ENCODE measurements at regions not wholly inside any gene's neighbourhood (a gene's known extent, or its start where the extent isn't known, plus 50 kb on each side); places are given as distances from the start of the nearest gene placed in this dataset.

DNA sequence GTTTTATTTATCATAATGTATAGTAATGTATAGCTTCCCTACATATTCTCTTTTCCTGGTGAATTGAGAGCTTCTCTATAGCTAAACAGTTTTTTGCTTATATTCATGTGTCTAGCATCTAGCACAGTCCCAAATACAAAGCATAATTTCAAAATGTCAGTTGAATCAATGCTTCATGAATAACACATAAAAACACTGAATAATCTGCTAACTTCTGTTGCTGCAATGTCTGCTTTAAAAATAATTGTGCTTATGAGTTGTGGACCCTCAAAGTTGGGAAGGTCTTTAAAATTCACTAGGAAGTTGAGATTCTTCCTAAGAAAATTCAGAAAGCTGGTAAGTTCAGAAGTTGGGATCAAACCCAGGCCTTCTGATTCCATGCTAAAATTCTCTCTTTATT is 600.9 kb upstream of the FAM98A start:
- no peak overlapping the region for H3K27ac ChIP-seq (ENCODE audit: low read length)
- H3K79me2 ChIP-seq (replicated peaks; ENCODE audit: insufficient read depth, low read length) = no peaks in the 10 kb centered on the region
- H3F3A ChIP-seq (ENCODE audit: insufficient read depth, low read length, poor library complexity, severe bottlenecking) = no peaks in the 10 kb centered on the region
- no peaks in the 10 kb centered on the region for H3K27me3 ChIP-seq (ENCODE audit: insufficient read depth, low read depth, low read length)
- H3K36me3 ChIP-seq (ENCODE audit: insufficient read depth, low read length) = no peaks in the 10 kb centered on the region
- H3K4me2 ChIP-seq (ENCODE audit: low read length) = no peak overlapping the region
- no peak for TF ChIP-seq SMC3 (conservative IDR thresholded peaks at IDR 0.05; ENCODE audit: poor library complexity)
- no peak for TF ChIP-seq MXI1 (conservative IDR thresholded peaks at IDR 0.05; ENCODE audit: poor library complexity, severe bottlenecking)
- no peak for TF ChIP-seq POLR2AphosphoS5 (IDR thresholded peaks at IDR 0.05)
- TF ChIP-seq, protein P1, sequence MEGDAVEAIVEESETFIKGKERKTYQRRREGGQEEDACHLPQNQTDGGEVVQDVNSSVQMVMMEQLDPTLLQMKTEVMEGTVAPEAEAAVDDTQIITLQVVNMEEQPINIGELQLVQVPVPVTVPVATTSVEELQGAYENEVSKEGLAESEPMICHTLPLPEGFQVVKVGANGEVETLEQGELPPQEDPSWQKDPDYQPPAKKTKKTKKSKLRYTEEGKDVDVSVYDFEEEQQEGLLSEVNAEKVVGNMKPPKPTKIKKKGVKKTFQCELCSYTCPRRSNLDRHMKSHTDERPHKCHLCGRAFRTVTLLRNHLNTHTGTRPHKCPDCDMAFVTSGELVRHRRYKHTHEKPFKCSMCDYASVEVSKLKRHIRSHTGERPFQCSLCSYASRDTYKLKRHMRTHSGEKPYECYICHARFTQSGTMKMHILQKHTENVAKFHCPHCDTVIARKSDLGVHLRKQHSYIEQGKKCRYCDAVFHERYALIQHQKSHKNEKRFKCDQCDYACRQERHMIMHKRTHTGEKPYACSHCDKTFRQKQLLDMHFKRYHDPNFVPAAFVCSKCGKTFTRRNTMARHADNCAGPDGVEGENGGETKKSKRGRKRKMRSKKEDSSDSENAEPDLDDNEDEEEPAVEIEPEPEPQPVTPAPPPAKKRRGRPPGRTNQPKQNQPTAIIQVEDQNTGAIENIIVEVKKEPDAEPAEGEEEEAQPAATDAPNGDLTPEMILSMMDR (IDR thresholded peaks at IDR 0.05; ENCODE audit: poor library complexity, severe bottlenecking) = no peak
- TF ChIP-seq EP300 (conservative IDR thresholded peaks at IDR 0.05; ENCODE audit: poor library complexity, severe bottlenecking) = no peak
- TF ChIP-seq TAF1 (IDR thresholded peaks at IDR 0.05; ENCODE audit: low read depth) = no peak
- TF ChIP-seq, protein P2, sequence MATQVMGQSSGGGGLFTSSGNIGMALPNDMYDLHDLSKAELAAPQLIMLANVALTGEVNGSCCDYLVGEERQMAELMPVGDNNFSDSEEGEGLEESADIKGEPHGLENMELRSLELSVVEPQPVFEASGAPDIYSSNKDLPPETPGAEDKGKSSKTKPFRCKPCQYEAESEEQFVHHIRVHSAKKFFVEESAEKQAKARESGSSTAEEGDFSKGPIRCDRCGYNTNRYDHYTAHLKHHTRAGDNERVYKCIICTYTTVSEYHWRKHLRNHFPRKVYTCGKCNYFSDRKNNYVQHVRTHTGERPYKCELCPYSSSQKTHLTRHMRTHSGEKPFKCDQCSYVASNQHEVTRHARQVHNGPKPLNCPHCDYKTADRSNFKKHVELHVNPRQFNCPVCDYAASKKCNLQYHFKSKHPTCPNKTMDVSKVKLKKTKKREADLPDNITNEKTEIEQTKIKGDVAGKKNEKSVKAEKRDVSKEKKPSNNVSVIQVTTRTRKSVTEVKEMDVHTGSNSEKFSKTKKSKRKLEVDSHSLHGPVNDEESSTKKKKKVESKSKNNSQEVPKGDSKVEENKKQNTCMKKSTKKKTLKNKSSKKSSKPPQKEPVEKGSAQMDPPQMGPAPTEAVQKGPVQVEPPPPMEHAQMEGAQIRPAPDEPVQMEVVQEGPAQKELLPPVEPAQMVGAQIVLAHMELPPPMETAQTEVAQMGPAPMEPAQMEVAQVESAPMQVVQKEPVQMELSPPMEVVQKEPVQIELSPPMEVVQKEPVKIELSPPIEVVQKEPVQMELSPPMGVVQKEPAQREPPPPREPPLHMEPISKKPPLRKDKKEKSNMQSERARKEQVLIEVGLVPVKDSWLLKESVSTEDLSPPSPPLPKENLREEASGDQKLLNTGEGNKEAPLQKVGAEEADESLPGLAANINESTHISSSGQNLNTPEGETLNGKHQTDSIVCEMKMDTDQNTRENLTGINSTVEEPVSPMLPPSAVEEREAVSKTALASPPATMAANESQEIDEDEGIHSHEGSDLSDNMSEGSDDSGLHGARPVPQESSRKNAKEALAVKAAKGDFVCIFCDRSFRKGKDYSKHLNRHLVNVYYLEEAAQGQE (IDR thresholded peaks at IDR 0.05; ENCODE audit: borderline replicate concordance) = no peak
- no peak for TF ChIP-seq RAD21 (conservative IDR thresholded peaks at IDR 0.05)
- no peak for TF ChIP-seq EZH2 (IDR thresholded peaks at IDR 0.05; ENCODE audit: borderline replicate concordance, insufficient read depth, low read length, poor library complexity, severe bottlenecking)
- H3K4me3 ChIP-seq (ENCODE audit: low read length) = no peak overlapping the region
- H3K9me3 ChIP-seq (ENCODE audit: low read length) = no peaks in the 10 kb centered on the region
- H4K20me1 ChIP-seq (ENCODE audit: insufficient read depth) = no peaks in the 10 kb centered on the region
- no peak overlapping the region for H3K9ac ChIP-seq (ENCODE audit: low read length)
- H2AFZ ChIP-seq (ENCODE audit: low read depth, low read length) = no peak overlapping the region
- no peaks in the 10 kb centered on the region for H3K9me2 ChIP-seq (ENCODE audit: insufficient read depth, low read length)

DNA sequence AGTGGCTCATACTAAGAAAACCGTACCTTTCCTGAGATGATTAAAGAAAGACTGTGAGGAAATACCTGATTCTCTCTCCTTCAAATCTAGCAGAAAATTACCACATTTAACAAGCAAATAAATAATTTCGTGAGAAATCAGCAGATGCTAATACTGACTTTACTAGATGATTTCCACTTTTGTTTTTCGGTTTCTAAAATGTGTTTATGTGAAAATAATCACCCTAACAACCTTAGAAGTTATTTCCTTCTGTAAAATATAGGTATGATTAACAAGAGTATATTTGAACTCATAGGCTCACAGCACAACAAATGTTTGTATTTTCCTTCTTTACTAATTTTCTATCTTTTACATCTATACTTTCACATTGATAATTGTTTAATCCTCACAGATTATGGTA is 594.1 kb upstream of the FAM98A start:
- Histone ChIP-seq H3K9ac (ENCODE audit: low read length) (no peak overlapping the region), H3K4me3 (ENCODE audit: low read length) (no peak overlapping the region), H3K79me2 (replicated peaks; ENCODE audit: insufficient read depth, low read length) (no peaks in the 10 kb centered on the region), H3K27ac (ENCODE audit: low read length) (no peak overlapping the region), H3K4me2 (ENCODE audit: low read length) (no peak overlapping the region), H3K9me3 (ENCODE audit: low read length) (no peaks in the 10 kb centered on the region), H3K9me2 (ENCODE audit: insufficient read depth, low read length) (no peaks in the 10 kb centered on the region), H3F3A (ENCODE audit: insufficient read depth, low read length, poor library complexity, severe bottlenecking) (no peaks in the 10 kb centered on the region), H4K20me1 (ENCODE audit: insufficient read depth) (no peaks in the 10 kb centered on the region), H2AFZ (ENCODE audit: low read depth, low read length) (no peak overlapping the region), H3K36me3 (ENCODE audit: insufficient read depth, low read length) (no peaks in the 10 kb centered on the region), H3K27me3 (ENCODE audit: insufficient read depth, low read depth, low read length) (no peaks in the 10 kb centered on the region)
- TF ChIP-seq, protein P1 (IDR thresholded peaks at IDR 0.05; ENCODE audit: poor library complexity, severe bottlenecking) = no peak
- TF ChIP-seq RAD21 (conservative IDR thresholded peaks at IDR 0.05) (no peak), TAF1 (IDR thresholded peaks at IDR 0.05; ENCODE audit: low read depth) (no peak), EP300 (conservative IDR thresholded peaks at IDR 0.05; ENCODE audit: poor library complexity, severe bottlenecking) (no peak), SMC3 (conservative IDR thresholded peaks at IDR 0.05; ENCODE audit: poor library complexity) (no peak), EZH2 (IDR thresholded peaks at IDR 0.05; ENCODE audit: borderline replicate concordance, insufficient read depth, low read length, poor library complexity, severe bottlenecking) (no peak), POLR2AphosphoS5 (IDR thresholded peaks at IDR 0.05) (no peak), MXI1 (conservative IDR thresholded peaks at IDR 0.05; ENCODE audit: poor library complexity, severe bottlenecking) (no peak)
- TF ChIP-seq, protein P2 (IDR thresholded peaks at IDR 0.05; ENCODE audit: borderline replicate concordance) = no peak
